ENCODE measurements at regions not wholly inside any gene's neighbourhood (a gene's known extent, or its start where the extent isn't known, plus 50 kb on each side); places are given as distances from the start of the nearest gene placed in this dataset.
"Not testable (repeated sequence)": the region's sequence is repeated elsewhere in the genome, so short reads cannot be mapped to it uniquely, and the experiment has no call there.

DNA sequence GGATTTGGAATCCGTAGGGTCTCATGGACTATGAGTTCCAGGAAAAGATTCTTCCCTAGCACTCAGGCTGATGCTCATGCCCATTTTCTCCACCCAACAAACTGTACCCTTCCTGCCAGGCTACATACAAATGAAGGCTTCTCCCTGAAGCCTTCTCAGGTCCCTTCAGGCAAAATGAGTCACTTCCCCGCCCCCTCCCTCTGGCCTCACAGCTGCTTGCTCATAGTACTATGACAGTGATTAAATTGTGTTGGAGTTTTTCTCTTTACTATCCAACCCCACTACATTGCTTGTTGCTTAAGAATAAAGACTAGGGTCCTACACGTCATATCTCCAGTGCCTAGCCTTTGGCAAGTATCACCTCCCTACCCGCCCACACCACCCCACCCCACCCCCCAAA is 207.6 kb upstream of the NFIA start:
- H3K27ac Mint-ChIP-seq: peak overlapping the region in 1 of 7 donors; percentile 29
- no peaks in the 10 kb centered on the region for H3K36me3 Mint-ChIP-seq
- H3K27me3 Mint-ChIP-seq (ENCODE audit: low read depth in 3 of 3): peaks cover 0 to 2% (median 0%) of the 10 kb centered on the region in 3 donors
- Histone ChIP-seq H3K36me3 (replicated peaks in 1 of 2; ENCODE audit: control insufficient read depth in 1 of 2, insufficient read depth in 2 of 2, low read length in 2 of 2) (no peaks in the 10 kb centered on the region), H3K27me3 (ENCODE audit: control insufficient read depth in 2 of 2, insufficient read depth in 2 of 2, low read length in 2 of 2) (no peaks in the 10 kb centered on the region), H3K79me2 (ENCODE audit: insufficient read depth, low read length) (no peaks in the 10 kb centered on the region), H3K4me1 (ENCODE audit: control insufficient read depth in 1 of 2, insufficient read depth in 2 of 2, low read length in 2 of 2) (no peaks in the 10 kb centered on the region), H3K4me2 (replicated peaks; ENCODE audit: extremely low read depth, low read length, poor library complexity, severe bottlenecking) (no peak overlapping the region), H3K27ac (ENCODE audit: low read depth in 1 of 2, low read length in 2 of 2) (no peak overlapping the region), H3K9ac (ENCODE audit: insufficient read depth, low read length, poor library complexity, severe bottlenecking) (no peak overlapping the region), H2AFZ (ENCODE audit: insufficient read depth, low read depth, low read length, poor library complexity, severe bottlenecking) (no peak overlapping the region), H3K9me3 (replicated peaks in 1 of 2; ENCODE audit: control insufficient read depth in 1 of 2, insufficient read depth in 1 of 2, low read length in 2 of 2) (no peaks in the 10 kb centered on the region), H3K4me3 (replicated peaks in 1 of 3; ENCODE audit: low read depth in 2 of 3, low read length in 3 of 3) (no peak overlapping the region), H4K20me1 (ENCODE audit: insufficient read depth, low read length) (no peaks in the 10 kb centered on the region)
- H3K9me3 Mint-ChIP-seq: peaks cover 0 to 3% (median 0%) of the 10 kb centered on the region in 7 donors
- WGBS (ENCODE audit: insufficient coverage): 100% methylated on average over 1 of the region's 4 CpGs
- TF ChIP-seq, protein P1, sequence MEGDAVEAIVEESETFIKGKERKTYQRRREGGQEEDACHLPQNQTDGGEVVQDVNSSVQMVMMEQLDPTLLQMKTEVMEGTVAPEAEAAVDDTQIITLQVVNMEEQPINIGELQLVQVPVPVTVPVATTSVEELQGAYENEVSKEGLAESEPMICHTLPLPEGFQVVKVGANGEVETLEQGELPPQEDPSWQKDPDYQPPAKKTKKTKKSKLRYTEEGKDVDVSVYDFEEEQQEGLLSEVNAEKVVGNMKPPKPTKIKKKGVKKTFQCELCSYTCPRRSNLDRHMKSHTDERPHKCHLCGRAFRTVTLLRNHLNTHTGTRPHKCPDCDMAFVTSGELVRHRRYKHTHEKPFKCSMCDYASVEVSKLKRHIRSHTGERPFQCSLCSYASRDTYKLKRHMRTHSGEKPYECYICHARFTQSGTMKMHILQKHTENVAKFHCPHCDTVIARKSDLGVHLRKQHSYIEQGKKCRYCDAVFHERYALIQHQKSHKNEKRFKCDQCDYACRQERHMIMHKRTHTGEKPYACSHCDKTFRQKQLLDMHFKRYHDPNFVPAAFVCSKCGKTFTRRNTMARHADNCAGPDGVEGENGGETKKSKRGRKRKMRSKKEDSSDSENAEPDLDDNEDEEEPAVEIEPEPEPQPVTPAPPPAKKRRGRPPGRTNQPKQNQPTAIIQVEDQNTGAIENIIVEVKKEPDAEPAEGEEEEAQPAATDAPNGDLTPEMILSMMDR (IDR thresholded peaks at IDR 0.05): no peak
- intact Hi-C loops (cut with micrococcal nuclease): no loop called here
- H3K4me1 Mint-ChIP-seq: peaks cover 8% of the 10 kb centered on the region
- H3K4me3 Mint-ChIP-seq: no peak overlapping the region
- DNase-seq: peak in 1 of 3 donors; percentile 26

DNA sequence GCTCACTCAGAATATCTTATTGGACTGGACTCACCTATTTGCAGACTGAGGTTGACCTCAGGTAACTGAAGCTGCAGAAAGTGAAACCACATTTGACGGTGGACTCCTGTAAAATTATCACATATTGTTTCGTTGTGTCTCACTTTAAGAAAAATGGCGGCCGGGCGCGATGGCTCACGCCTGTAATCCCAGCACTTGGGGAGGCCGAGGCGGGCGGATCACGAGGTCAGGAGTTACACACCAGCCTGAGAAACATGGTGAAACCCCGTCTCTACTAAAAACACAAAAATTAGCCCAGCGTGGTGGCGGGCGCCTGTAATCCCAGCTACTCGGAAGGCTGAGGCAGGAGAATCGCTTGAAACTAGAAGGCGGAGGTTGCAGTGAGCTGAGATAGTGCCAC is 209.0 kb upstream of the NFIA start:
- H3K4me3 Mint-ChIP-seq: not testable (repeated sequence)

More for the DNA sequence above, 209.0 kb upstream of the NFIA start:
- intact Hi-C loops (cut with micrococcal nuclease); H3K27ac Mint-ChIP-seq; H3K9ac ChIP-seq (ENCODE audit: insufficient read depth, low read length, poor library complexity, severe bottlenecking); H3K4me1 ChIP-seq (ENCODE audit: control insufficient read depth in 1 of 2, insufficient read depth in 2 of 2, low read length in 2 of 2); H3K79me2 ChIP-seq (ENCODE audit: insufficient read depth, low read length); H3K27me3 ChIP-seq (ENCODE audit: control insufficient read depth in 2 of 2, insufficient read depth in 2 of 2, low read length in 2 of 2); H4K20me1 ChIP-seq (ENCODE audit: insufficient read depth, low read length); H2AFZ ChIP-seq (ENCODE audit: insufficient read depth, low read depth, low read length, poor library complexity, severe bottlenecking); H3K27me3 Mint-ChIP-seq (ENCODE audit: low read depth in 3 of 3); H3K4me1 Mint-ChIP-seq; H3K27ac ChIP-seq (ENCODE audit: low read depth in 1 of 2, low read length in 2 of 2); H3K4me3 ChIP-seq (replicated peaks in 1 of 3; ENCODE audit: low read depth in 2 of 3, low read length in 3 of 3); H3K9me3 ChIP-seq (replicated peaks in 1 of 2; ENCODE audit: control insufficient read depth in 1 of 2, insufficient read depth in 1 of 2, low read length in 2 of 2); H3K36me3 ChIP-seq (replicated peaks in 1 of 2; ENCODE audit: control insufficient read depth in 1 of 2, insufficient read depth in 2 of 2, low read length in 2 of 2); H3K36me3 Mint-ChIP-seq; H3K4me2 ChIP-seq (replicated peaks; ENCODE audit: extremely low read depth, low read length, poor library complexity, severe bottlenecking); H3K9me3 Mint-ChIP-seq; DNase-seq: not testable (repeated sequence)
- WGBS (ENCODE audit: insufficient coverage): 94% methylated on average over 6 of the region's 18 CpGs
